ENCODE measurements at regions not wholly inside any gene's neighbourhood (a gene's known extent, or its start where the extent isn't known, plus 50 kb on each side); places are given as distances from the start of the nearest gene placed in this dataset.

DNA sequence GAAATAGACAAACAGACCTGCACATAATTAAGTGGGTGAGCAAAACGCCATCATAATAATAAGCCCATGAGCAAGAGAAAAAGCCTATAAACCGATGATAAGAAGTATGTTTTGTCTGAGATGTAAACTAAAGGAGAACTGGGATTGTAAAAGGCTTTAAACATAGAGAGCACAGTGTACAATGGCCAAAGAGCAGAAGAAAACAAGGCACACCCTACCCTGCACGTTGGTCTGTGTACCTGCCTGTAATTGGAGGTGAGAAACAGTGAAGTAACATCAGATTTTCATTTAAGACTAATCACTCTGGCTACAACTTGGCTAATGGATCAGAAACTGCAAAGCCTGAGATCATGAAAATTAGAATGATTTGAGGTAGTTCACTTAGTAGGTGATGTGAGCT, 1094.7 kb upstream of the GYPC start:
- TF ChIP-seq, protein P1, sequence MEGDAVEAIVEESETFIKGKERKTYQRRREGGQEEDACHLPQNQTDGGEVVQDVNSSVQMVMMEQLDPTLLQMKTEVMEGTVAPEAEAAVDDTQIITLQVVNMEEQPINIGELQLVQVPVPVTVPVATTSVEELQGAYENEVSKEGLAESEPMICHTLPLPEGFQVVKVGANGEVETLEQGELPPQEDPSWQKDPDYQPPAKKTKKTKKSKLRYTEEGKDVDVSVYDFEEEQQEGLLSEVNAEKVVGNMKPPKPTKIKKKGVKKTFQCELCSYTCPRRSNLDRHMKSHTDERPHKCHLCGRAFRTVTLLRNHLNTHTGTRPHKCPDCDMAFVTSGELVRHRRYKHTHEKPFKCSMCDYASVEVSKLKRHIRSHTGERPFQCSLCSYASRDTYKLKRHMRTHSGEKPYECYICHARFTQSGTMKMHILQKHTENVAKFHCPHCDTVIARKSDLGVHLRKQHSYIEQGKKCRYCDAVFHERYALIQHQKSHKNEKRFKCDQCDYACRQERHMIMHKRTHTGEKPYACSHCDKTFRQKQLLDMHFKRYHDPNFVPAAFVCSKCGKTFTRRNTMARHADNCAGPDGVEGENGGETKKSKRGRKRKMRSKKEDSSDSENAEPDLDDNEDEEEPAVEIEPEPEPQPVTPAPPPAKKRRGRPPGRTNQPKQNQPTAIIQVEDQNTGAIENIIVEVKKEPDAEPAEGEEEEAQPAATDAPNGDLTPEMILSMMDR (IDR thresholded peaks at IDR 0.05), result no peak
- TF ChIP-seq POLR2A (IDR thresholded peaks at IDR 0.05), result no peak
